CD4-positive, alpha-beta T cell (primary cell): ENCODE measurements at regions not wholly inside any gene's neighbourhood (a gene's known extent, or its start where the extent isn't known, plus 50 kb on each side); places are given as distances from the start of the nearest gene placed in this dataset.

Experiments used
- ATAC-seq: fragments of 200-7000 bp; cut with Tn5 transposase; one replicate; pipeline ENCODE4 v1.10.0; 2022; ENCODE audit warnings: mild to moderate bottlenecking; ENCODE audit not compliant: poor library complexity
- CTCF ChIA-PET: fragments of 350-600 bp; sonication (Branson Sonifier 250); formaldehyde crosslinking; loops from one replicate; lab custom pipeline; 2021; ENCODE audit warnings: antibody characterized with exemption, inconsistent platforms; lab: Charles Lee
- POLR2A ChIA-PET: fragments of 350-600 bp; sonication (Branson Sonifier 250); formaldehyde crosslinking; loops from one replicate; lab custom pipeline; 2021; ENCODE audit warnings: antibody characterized with exemption, inconsistent platforms; lab: Charles Lee
- DNase-seq, 14 experiments: peaks; one replicate each; pipeline ENCODE4 v3.0.0-alpha.2; 2013 to 2020; ENCODE audit warnings: mixed read lengths in 2 of 14
- H3K27ac ChIP-seq, 2 donors: one replicate each; pipeline versions ENCODE4 v1.5.1 to v1.7.0; 2013; ENCODE audit warnings: low read length in 2 of 2, low read depth in 1 of 2, mild to moderate bottlenecking in 1 of 2
- H3K27me3 ChIP-seq, 2 experiments: 1 replicate in 1 of 2; 2 replicates in 1 of 2; pipeline versions ENCODE4 v1.6.1 to v1.7.0; 2013; ENCODE audit warnings: low read length in 2 of 2, control low read depth in 1 of 2, mild to moderate bottlenecking in 1 of 2, moderate library complexity in 1 of 2; ENCODE audit not compliant: insufficient read depth in 2 of 2, control insufficient read depth in 1 of 2
- H3K36me3 ChIP-seq: one replicate; pipeline ENCODE4 v1.6.1; 2013; ENCODE audit warnings: low read length, control low read depth; ENCODE audit not compliant: insufficient read depth
- H3K4me1 ChIP-seq: one replicate; pipeline ENCODE4 v1.6.1; 2013; ENCODE audit warnings: low read length, control low read depth; ENCODE audit not compliant: insufficient read depth
- H3K4me3 ChIP-seq: one replicate; pipeline ENCODE4 v1.5.1; 2013; ENCODE audit warnings: mild to moderate bottlenecking, low read length, moderate library complexity
- H3K9me3 ChIP-seq, 2 experiments: 1 replicate in 1 of 2; 2 replicates in 1 of 2; pipeline versions ENCODE4 v1.6.1 to v1.7.0; 2013; ENCODE audit warnings: low read length in 2 of 2, mild to moderate bottlenecking in 2 of 2, control low read depth in 1 of 2, moderate library complexity in 1 of 2; ENCODE audit not compliant: control insufficient read depth in 1 of 2, insufficient read depth in 1 of 2
- H3K27ac Mint-ChIP-seq: one replicate; pipeline ENCODE4 v1.8.0; 2020; ENCODE audit warnings: mixed read lengths
- H3K27me3 Mint-ChIP-seq: one replicate; pipeline ENCODE4 v1.8.0; 2021; ENCODE audit warnings: mixed read lengths
- H3K36me3 Mint-ChIP-seq: one replicate; pipeline ENCODE4 v1.8.0; 2021; ENCODE audit warnings: low read depth, mixed read lengths
- H3K4me1 Mint-ChIP-seq: one replicate; pipeline ENCODE4 v1.8.0; 2021; ENCODE audit warnings: low read depth, mixed read lengths
- H3K4me3 Mint-ChIP-seq: one replicate; pipeline ENCODE4 v1.8.0; 2020; ENCODE audit warnings: mild to moderate bottlenecking, mixed read lengths
- H3K9me3 Mint-ChIP-seq: one replicate; pipeline ENCODE4 v1.8.0; 2020; ENCODE audit warnings: mixed read lengths
- intact Hi-C, 2 experiments: fragments of 100-400 bp; cut with DNase I in 1 of 2; cut with micrococcal nuclease in 1 of 2; formaldehyde crosslinking; loops; one replicate each; pipeline versions ENCODE4 v1.15.1 to v1.9.0; 2023 to 2025; cut with DNase I, micrococcal nuclease
- TF ChIP-seq, protein P1 (sequence below): fragments of 200-600 bp; IDR thresholded peaks from one replicate; pipeline ENCODE4 v1.8.0; 2022; ENCODE audit warnings: antibody characterized with exemption, mild to moderate bottlenecking

DNA sequence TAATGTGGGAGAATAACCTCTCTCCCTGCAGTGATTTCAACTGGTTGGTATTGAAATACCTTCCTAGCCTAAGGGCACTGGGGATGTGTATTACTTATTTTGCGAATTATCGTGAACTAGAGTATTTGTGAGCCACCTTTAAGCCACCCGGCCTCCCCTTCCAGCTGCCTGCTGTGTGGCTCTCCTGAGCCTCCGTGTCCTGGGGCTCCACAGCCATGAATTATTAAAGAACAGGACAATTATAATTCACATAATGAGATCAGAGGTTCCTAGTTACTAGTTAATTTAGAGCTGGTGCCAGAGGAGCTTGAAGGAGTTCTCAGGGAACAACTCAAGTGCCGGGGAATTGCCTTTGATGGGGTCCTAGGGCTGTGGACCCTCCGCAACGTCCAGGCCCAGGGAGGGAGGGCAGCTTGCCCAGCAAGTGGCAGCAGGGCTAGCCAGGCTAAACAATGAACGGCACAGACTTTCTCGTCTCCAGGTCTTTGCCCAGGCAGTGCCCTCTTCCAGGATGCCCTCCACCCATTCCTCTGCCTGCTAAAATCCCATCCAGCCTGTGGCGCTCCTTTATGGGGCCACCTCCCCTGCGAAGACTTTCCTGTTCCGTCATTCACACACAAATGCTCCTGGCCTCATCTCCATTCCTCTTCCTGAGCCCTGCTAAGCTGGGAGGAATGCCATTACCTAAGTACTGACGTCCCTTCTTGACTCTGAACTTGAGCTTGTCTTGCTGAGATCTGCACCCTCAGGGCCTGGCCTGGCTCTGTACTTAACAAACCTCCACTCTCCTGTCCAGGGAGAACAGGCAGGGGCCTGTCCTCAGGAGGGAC, 91.5 kb downstream of the RTL6 start:
- intact Hi-C loops, result no loop called here
- H3K9me3 Mint-ChIP-seq, result no peaks in the 10 kb centered on the region

DNA sequence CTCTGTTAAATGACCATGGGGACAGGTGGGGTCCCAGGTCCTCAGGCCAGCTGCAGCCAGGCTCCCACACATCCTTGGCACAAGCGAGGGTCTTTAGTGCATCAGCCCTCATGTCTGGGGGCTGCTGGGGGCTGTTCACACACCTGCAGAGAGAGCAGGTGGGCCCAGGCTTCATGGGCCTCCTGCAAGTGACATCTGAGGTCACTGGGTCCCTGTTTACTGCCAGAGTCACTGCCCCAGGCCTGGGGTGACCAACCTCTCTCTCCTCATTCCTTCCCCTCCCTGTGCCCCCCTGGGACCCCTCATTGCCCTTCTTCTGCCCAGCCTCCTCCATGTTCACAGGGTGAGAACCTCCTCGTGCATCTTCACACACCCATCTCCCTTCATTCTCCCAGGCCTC, 92.4 kb downstream of the RTL6 start:
- intact Hi-C loops, result no loop called here
- Histone ChIP-seq H3K36me3 (no peaks in the 10 kb centered on the region), H3K27me3 (no peaks in the 10 kb centered on the region), H3K4me3 (no peak overlapping the region), H3K9me3 (no peaks in the 10 kb centered on the region), H3K27ac (no peak overlapping the region), H3K4me1 (no peaks in the 10 kb centered on the region)
- Mint-ChIP-seq H3K4me3 (no peak overlapping the region), H3K27ac (no peak overlapping the region), H3K27me3 (no peaks in the 10 kb centered on the region), H3K4me1 (no peaks in the 10 kb centered on the region), H3K36me3 (no peaks in the 10 kb centered on the region), H3K9me3 (no peaks in the 10 kb centered on the region)
- TF ChIP-seq, protein P1, sequence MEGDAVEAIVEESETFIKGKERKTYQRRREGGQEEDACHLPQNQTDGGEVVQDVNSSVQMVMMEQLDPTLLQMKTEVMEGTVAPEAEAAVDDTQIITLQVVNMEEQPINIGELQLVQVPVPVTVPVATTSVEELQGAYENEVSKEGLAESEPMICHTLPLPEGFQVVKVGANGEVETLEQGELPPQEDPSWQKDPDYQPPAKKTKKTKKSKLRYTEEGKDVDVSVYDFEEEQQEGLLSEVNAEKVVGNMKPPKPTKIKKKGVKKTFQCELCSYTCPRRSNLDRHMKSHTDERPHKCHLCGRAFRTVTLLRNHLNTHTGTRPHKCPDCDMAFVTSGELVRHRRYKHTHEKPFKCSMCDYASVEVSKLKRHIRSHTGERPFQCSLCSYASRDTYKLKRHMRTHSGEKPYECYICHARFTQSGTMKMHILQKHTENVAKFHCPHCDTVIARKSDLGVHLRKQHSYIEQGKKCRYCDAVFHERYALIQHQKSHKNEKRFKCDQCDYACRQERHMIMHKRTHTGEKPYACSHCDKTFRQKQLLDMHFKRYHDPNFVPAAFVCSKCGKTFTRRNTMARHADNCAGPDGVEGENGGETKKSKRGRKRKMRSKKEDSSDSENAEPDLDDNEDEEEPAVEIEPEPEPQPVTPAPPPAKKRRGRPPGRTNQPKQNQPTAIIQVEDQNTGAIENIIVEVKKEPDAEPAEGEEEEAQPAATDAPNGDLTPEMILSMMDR, result no peak
- DNase-seq (no peak), ATAC-seq (no peak)
- POLR2A ChIA-PET, result no interaction called here
- CTCF ChIA-PET, result no interaction called here

More for the DNA sequence above, 91.5 kb downstream of the RTL6 start:
- Mint-ChIP-seq H3K4me1 (no peaks in the 10 kb centered on the region), H3K36me3 (no peaks in the 10 kb centered on the region), H3K27me3 (no peaks in the 10 kb centered on the region), H3K27ac (no peak overlapping the region), H3K4me3 (no peak overlapping the region)
- Histone ChIP-seq H3K36me3 (no peaks in the 10 kb centered on the region), H3K27ac (no peak overlapping the region), H3K9me3 (no peaks in the 10 kb centered on the region), H3K4me1 (no peaks in the 10 kb centered on the region), H3K4me3 (no peak overlapping the region), H3K27me3 (no peaks in the 10 kb centered on the region)
- POLR2A ChIA-PET, result no interaction called here
- CTCF ChIA-PET, result no interaction called here
- no peak for ATAC-seq
- no peak for DNase-seq
- TF ChIP-seq, protein P1, result no peak

DNA sequence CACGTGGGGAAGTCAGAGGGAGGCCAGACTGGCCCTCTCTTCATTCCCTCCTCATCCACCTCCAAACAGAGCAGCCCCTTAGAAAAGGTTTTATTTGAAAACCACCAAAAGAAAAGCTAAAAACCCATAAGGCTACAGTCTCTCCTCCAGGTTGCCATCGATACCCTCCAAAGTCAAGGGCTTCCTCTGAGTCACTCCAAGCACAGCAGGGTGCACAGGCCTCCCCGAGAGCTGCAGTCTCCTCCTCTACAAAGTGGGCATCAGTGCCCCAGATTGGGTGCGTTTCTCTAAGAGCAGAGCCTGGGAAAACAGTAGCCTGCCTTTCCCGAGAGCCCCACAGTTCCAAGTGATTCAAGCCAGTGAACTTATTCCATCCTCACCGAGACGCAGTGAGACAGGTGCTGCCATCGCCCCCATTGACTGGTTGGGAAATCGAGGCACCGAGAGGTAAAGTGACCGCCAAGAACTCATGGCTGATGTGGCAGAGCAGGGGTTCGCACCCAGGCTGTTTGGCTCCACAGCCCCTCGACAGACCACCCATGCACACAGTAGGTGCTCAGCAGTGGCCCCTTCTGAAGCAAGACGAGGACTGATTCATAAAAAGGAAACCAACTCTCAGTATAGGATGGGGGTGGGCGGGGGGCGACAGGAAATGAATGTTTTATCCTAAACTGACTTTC, 91.7 kb upstream of the SHISAL1 start:
- Histone ChIP-seq H3K36me3 (no peaks in the 10 kb centered on the region), H3K27me3 (no peaks in the 10 kb centered on the region), H3K27ac (no peak overlapping the region), H3K4me1 (no peaks in the 10 kb centered on the region), H3K4me3 (no peak overlapping the region), H3K9me3 (no peaks in the 10 kb centered on the region)
- ChIA-PET CTCF (no interaction called here), POLR2A (no interaction called here)
- intact Hi-C loops, result no loop called here
- Mint-ChIP-seq H3K4me3 (no peak overlapping the region), H3K9me3 (no peaks in the 10 kb centered on the region), H3K4me1 (no peaks in the 10 kb centered on the region), H3K27ac (no peak overlapping the region), H3K36me3 (no peaks in the 10 kb centered on the region), H3K27me3 (no peaks in the 10 kb centered on the region)
- DNase-seq, result no peak
- TF ChIP-seq, protein P1, result no peak
- ATAC-seq, result no peak
